K562 (cell line): ENCODE measurements at regions not wholly inside any gene's neighbourhood (a gene's known extent, or its start where the extent isn't known, plus 50 kb on each side); places are given as distances from the start of the nearest gene placed in this dataset.

ENCODE experiments used
- ATAC-seq: fragments of 200-7000 bp; cut with Tn5 transposase; 3 replicates; pipeline ENCODE4 v1.9.1; 2020; ENCODE audit warnings: moderate library complexity
- BruUV-seq: library from RNA; stranded (reverse); fragments of 400-500 nt; replicated peaks from 2 replicates; lab custom pipeline; 2021; lab: Mats Ljungman, UMichigan
- CTCF ChIA-PET: fragments of 300-600 bp; formaldehyde crosslinking; extraction: SDS; loops from one replicate; lab custom pipeline; 2021; ENCODE audit warnings: low intra/inter-chr PET ratio; lab: Yijun Ruan, JAX
- POLR2A ChIA-PET: fragments of 300-600, 350-650 bp; sonication (Branson Sonifier 250); formaldehyde crosslinking; extraction: SDS; loops from one replicate; lab custom pipeline; 2021; ENCODE audit warnings: antibody characterized with exemption, inconsistent platforms; lab: Yijun Ruan, JAX
- DNase-seq, 4 experiments: peaks; one replicate each; pipeline versions ENCODE4 v3.0.0 to v3.0.0-alpha.2; 2011 to 2018; ENCODE audit warnings: low spot score in 3 of 4, mixed read lengths in 3 of 4; ENCODE audit errors: extremely low read depth in 1 of 4
- FAIRE-seq: peaks from 2 replicates; lab custom pipeline; 2011; peaks lifted over from hg19 to GRCh38; lab: Jason Lieb, UNC
- H2AFZ ChIP-seq: 2 replicates; pipeline ENCODE4 v1.6.0; 2011; ENCODE audit warnings: low read depth, low read length, control low read depth, inconsistent platforms
- H3K27ac ChIP-seq: fragments of 200-600 bp; 3 replicates; pipeline ENCODE4 v1.8.0; 2011; ENCODE audit warnings: low read depth, mild to moderate bottlenecking, control low read depth, inconsistent platforms, low read length, moderate library complexity, mixed read lengths; ENCODE audit errors: extremely low read depth
- H3K27me3 ChIP-seq, 2 experiments: fragments of 300-600 bp in 1 of 2; 2 replicates in 1 of 2; 3 replicates in 1 of 2; pipeline versions ENCODE4 v1.6.0 to v1.8.0; 2011; ENCODE audit warnings: inconsistent platforms in 2 of 2, low read length in 2 of 2, mild to moderate bottlenecking in 1 of 2, mixed read lengths in 1 of 2, moderate library complexity in 1 of 2; ENCODE audit not compliant: control insufficient read depth in 2 of 2, insufficient read depth in 2 of 2
- H3K36me3 ChIP-seq: fragments of 300-600 bp; 3 replicates; pipeline ENCODE4 v1.8.0; 2011; ENCODE audit warnings: mild to moderate bottlenecking, low read length, inconsistent platforms; ENCODE audit not compliant: control insufficient read depth, insufficient read depth
- H3K4me1 ChIP-seq, 2 experiments: fragments of 200-600 bp in 1 of 2; replicated peaks in 1 of 2; 2 replicates in 1 of 2; 3 replicates in 1 of 2; pipeline versions ENCODE4 v1.5.1 to v1.8.0; 2011; ENCODE audit warnings: inconsistent platforms in 2 of 2, low read length in 2 of 2, mild to moderate bottlenecking in 1 of 2, mixed read lengths in 1 of 2, moderate library complexity in 1 of 2; ENCODE audit not compliant: control insufficient read depth in 2 of 2, insufficient read depth in 2 of 2
- H3K4me2 ChIP-seq: 2 replicates; pipeline ENCODE4 v1.6.1; 2011; ENCODE audit warnings: low read length, control low read depth, inconsistent platforms, mixed read lengths; ENCODE audit not compliant: insufficient read depth
- H3K4me3 ChIP-seq: fragments of 200-600 bp; sonication (generic), shearing (Covaris generic); 2 replicates; pipeline ENCODE4 v1.5.1; 2016; ENCODE audit warnings: control low read depth, inconsistent platforms
- H3K79me2 ChIP-seq: fragments of 200-600 bp; 3 replicates; pipeline ENCODE4 v1.8.0; 2011; ENCODE audit warnings: low read length, inconsistent platforms; ENCODE audit not compliant: control insufficient read depth, insufficient read depth
- H3K9ac ChIP-seq, 2 experiments: 2 replicates each; pipeline versions ENCODE4 v1.6.0 to v1.6.1; 2011; ENCODE audit warnings: low read depth in 2 of 2, low read length in 2 of 2, control low read depth in 1 of 2, inconsistent platforms in 1 of 2, mild to moderate bottlenecking in 1 of 2, mixed read lengths in 1 of 2; ENCODE audit not compliant: insufficient read depth in 1 of 2
- H3K9me1 ChIP-seq: one replicate; pipeline ENCODE4 v1.6.0; 2011; ENCODE audit warnings: inconsistent platforms, mild to moderate bottlenecking, low read length, moderate library complexity; ENCODE audit not compliant: control insufficient read depth, insufficient read depth
- H3K9me3 ChIP-seq: replicated peaks from 2 replicates; pipeline ENCODE4 v1.5.1; 2011; ENCODE audit warnings: low read depth, low read length, inconsistent platforms; ENCODE audit not compliant: control insufficient read depth, insufficient read depth
- H4K20me1 ChIP-seq: replicated peaks from 2 replicates; pipeline ENCODE4 v1.6.1; 2011; ENCODE audit warnings: low read length, inconsistent platforms, mixed read lengths; ENCODE audit not compliant: control insufficient read depth, insufficient read depth
- CBX8 ChIP-seq: fragments of 200-600 bp; sonication (generic); IDR thresholded peaks from 2 replicates; pipeline ENCODE4 v1.6.1; 2012; ENCODE audit warnings: borderline replicate concordance, mixed run types, low read depth, mild to moderate bottlenecking, moderate library complexity, mixed read lengths, low read length, control low read depth, inconsistent platforms; ENCODE audit not compliant: poor library complexity, severe bottlenecking; ENCODE audit errors: extremely low read depth
- DIDO1 ChIP-seq: fragments of 450-650 bp; IDR thresholded peaks from 2 replicates; pipeline ENCODE4 v1.6.1; 2016; ENCODE audit warnings: low read depth, missing biosample characterization, missing genetic modification characterization
- FOXK2 ChIP-seq, 2 experiments: fragments of 450-650 bp; IDR thresholded peaks in 1 of 2; conservative IDR thresholded peaks in 1 of 2; 2 replicates each; pipeline ENCODE4 v1.6.1; 2016; ENCODE audit warnings: low read depth in 2 of 2, mild to moderate bottlenecking in 1 of 2
- SMARCA4 ChIP-seq: fragments of 450-650 bp; IDR thresholded peaks from 2 replicates; pipeline ENCODE4 v1.6.1; 2016
- SMC3 ChIP-seq: conservative IDR thresholded peaks from 2 replicates; pipeline ENCODE4 v1.6.1; 2011; ENCODE audit warnings: low read depth, low read length, improper control_type of control experiment; ENCODE audit not compliant: insufficient read depth
- TEAD1 ChIP-seq, 2 experiments: fragments of 450-650 bp in 1 of 2; sonication (generic) in 1 of 2; formaldehyde crosslinking; IDR thresholded peaks; 2 replicates each; pipeline versions ENCODE4 v1.4.0 to v1.8.0; 2020 to 2022; ENCODE audit warnings: mild to moderate bottlenecking in 2 of 2, missing genetic modification reagents in 1 of 2
- ZBED1 ChIP-seq: IDR thresholded peaks from 2 replicates; pipeline ENCODE4 v1.6.1; 2014
- ZBTB1 ChIP-seq: sonication (generic); formaldehyde crosslinking; IDR thresholded peaks from 2 replicates; pipeline ENCODE4 v1.8.1; 2023; ENCODE audit warnings: missing genetic modification reagents, low read depth, mild to moderate bottlenecking, borderline replicate concordance
- ZNF165 ChIP-seq: fragments of 250-450 bp; sonication (Bioruptor Pico); IDR thresholded peaks from 2 replicates; pipeline ENCODE4 v1.4.0; 2020; ENCODE audit warnings: borderline replicate concordance
- WGBS: fragments of 100-300 bp; shearing (Covaris generic); methylation state at CpG from one replicate; pipeline ENCODE4 v1.1.6; 2016; ENCODE audit warnings: low coverage, mixed read lengths; ENCODE audit not compliant: insufficient coverage; ENCODE audit errors: missing lambda C conversion rate; 5-methylcytosine and 5-hydroxymethylcytosine counted together
- in situ Hi-C: fragments of 300-500 bp; cut with MboI; formaldehyde crosslinking; loops from 4 replicates; pipeline ENCODE4 v1.15.0; 2018; ENCODE audit warnings: inconsistent platforms, mixed read lengths
- intact Hi-C: fragments of 100-400 bp; cut with micrococcal nuclease; formaldehyde crosslinking; loops from 2 replicates; pipeline ENCODE4 v1.14.2; 2022

GRCh38 chr17:79273660-79274059 is 199.0 kb downstream of the ENGASE start:
- ChIA-PET CTCF (no interaction called here), POLR2A (no interaction called here)
- Histone ChIP-seq H3K27ac (no peak overlapping the region), H4K20me1 (peaks cover 4% of the 10 kb centered on the region), H2AFZ (no peak overlapping the region), H3K9me1 (peaks cover 2% of the 10 kb centered on the region), H3K4me3 (no peak overlapping the region), H3K9me3 (no peaks in the 10 kb centered on the region), H3K79me2 (no peaks in the 10 kb centered on the region), H3K9ac (no peak overlapping the region), H3K36me3 (no peaks in the 10 kb centered on the region), H3K4me2 (no peak overlapping the region), H3K4me1 (peaks cover 0 to 3% of the 10 kb centered on the region in 2 experiments; a peak in 2 of 5 replicates), H3K27me3 (peaks cover 6 to 39% of the 10 kb centered on the region in 2 experiments; a peak in 3 of 5 replicates)
- ATAC-seq (no peak), DNase-seq (no peak), FAIRE-seq (no peak)
- in situ Hi-C loops: no loop called here
- no peak for TF ChIP-seq TEAD1 (CRISPR knock-in tag; IDR thresholded peaks at IDR 0.05)
- no peak for TF ChIP-seq CBX8
- TF ChIP-seq ZNF165 (CRISPR knock-in tag): no peak
- no peak for TF ChIP-seq ZBTB1 (CRISPR knock-in tag)
- no peak for TF ChIP-seq SMARCA4
- no peak for TF ChIP-seq SMC3
- no peak for TF ChIP-seq ZBED1
- TF ChIP-seq DIDO1 (tag): no peak
- no peak for TF ChIP-seq FOXK2 (conservative IDR thresholded peaks at IDR 0.05 in 1 of 2, IDR thresholded peaks at IDR 0.05 in 1 of 2; ENCODE audit: low read depth in 2 of 2)
- 0% methylated on average over 8 of the region's 8 CpGs for WGBS
- BruUV-seq: no TSS peak
- intact Hi-C loops: no loop called here
